T-helper 1 cell (primary cell): ENCODE measurements at regions not wholly inside any gene's neighbourhood (a gene's known extent, or its start where the extent isn't known, plus 50 kb on each side); places are given as distances from the start of the nearest gene placed in this dataset.
"Not testable (repeated sequence)": the region's sequence is repeated elsewhere in the genome, so short reads cannot be mapped to it uniquely, and the experiment has no call there.

ENCODE experiments used
- DNase-seq, 5 donors: peaks; one replicate each; pipeline ENCODE4 v3.0.0-alpha.2; 2012 to 2020

- not testable (repeated sequence) for DNase-seq
Observed at GRCh38 chr7:65631236-65631635, 241.6 kb upstream of the VKORC1L1 start.

GRCh38 chr7:65633587-65634404 lies 239.1 kb upstream of the VKORC1L1 start:
- not testable (repeated sequence) for DNase-seq

- DNase-seq: not testable (repeated sequence)
Observed at GRCh38 chr7:65638918-65639317, 234.0 kb upstream of the VKORC1L1 start.

GRCh38 chr7:65639717-65640116 lies 233.2 kb upstream of the VKORC1L1 start:
- DNase-seq: not testable (repeated sequence)

GRCh38 chr7:65643498-65643897 lies 229.4 kb upstream of the VKORC1L1 start:
- not testable (repeated sequence) for DNase-seq

- not testable (repeated sequence) for DNase-seq
Observed at GRCh38 chr7:65647153-65647964, 225.5 kb upstream of the VKORC1L1 start.

GRCh38 chr7:65651174-65651573 lies 221.7 kb upstream of the VKORC1L1 start:
- DNase-seq: not testable (repeated sequence)

GRCh38 chr7:65651826-65652592 lies 220.9 kb upstream of the VKORC1L1 start:
- DNase-seq: not testable (repeated sequence)

GRCh38 chr7:65652669-65653068 lies 220.2 kb upstream of the VKORC1L1 start:
- not testable (repeated sequence) for DNase-seq

GRCh38 chr7:65656494-65657188 lies 216.2 kb upstream of the VKORC1L1 start:
- not testable (repeated sequence) for DNase-seq

GRCh38 chr7:65683362-65683761 lies 189.5 kb upstream of the VKORC1L1 start:
- not testable (repeated sequence) for DNase-seq

GRCh38 chr7:65699026-65699714 lies 173.7 kb upstream of the VKORC1L1 start:
- DNase-seq: not testable (repeated sequence)

- not testable (repeated sequence) for DNase-seq
Observed at GRCh38 chr7:65699715-65700356, 173.0 kb upstream of the VKORC1L1 start.

GRCh38 chr7:65719123-65719798 lies 153.6 kb upstream of the VKORC1L1 start:
- not testable (repeated sequence) for DNase-seq

- DNase-seq: peak; percentile 31 to 67 (median 53)
Observed at GRCh38 chr7:65722361-65722792, 150.5 kb upstream of the VKORC1L1 start.

GRCh38 chr7:65727182-65727581 lies 145.7 kb upstream of the VKORC1L1 start:
- DNase-seq: not testable (repeated sequence)

GRCh38 chr7:65731129-65731528 lies 141.7 kb upstream of the VKORC1L1 start:
- no peak for DNase-seq

- DNase-seq: peak in 1 of 5 donors; percentile 32
Observed at GRCh38 chr7:65731562-65732035, 141.3 kb upstream of the VKORC1L1 start.

- DNase-seq: no peak
Observed at GRCh38 chr7:65744406-65744805, 128.5 kb upstream of the VKORC1L1 start.

GRCh38 chr7:65746398-65746669 lies 126.5 kb upstream of the VKORC1L1 start:
- DNase-seq: no peak
